HG03066 (cell line): ENCODE measurements at regions not wholly inside any gene's neighbourhood (a gene's known extent, or its start where the extent isn't known, plus 50 kb on each side); places are given as distances from the start of the nearest gene placed in this dataset.
"Not testable (repeated sequence)": the region's sequence is repeated elsewhere in the genome, so short reads cannot be mapped to it uniquely, and the experiment has no call there.

Experiments used
- ATAC-seq: cut with Tn5 transposase; IDR thresholded peaks from one replicate; pipeline ENCODE4 v1.9.1; 2021; ENCODE audit warnings: low read depth; ENCODE audit not compliant: unreplicated experiment

- ATAC-seq: not testable (repeated sequence)
These were observed 577.1 kb downstream of the GOLGA6L6 start for GRCh38 chr15:19964480-19964879.

- no peak for ATAC-seq
These were observed 585.3 kb downstream of the GOLGA6L6 start for GRCh38 chr15:19956124-19956796.

- ATAC-seq: no peak
These were observed 597.2 kb downstream of the GOLGA6L6 start for GRCh38 chr15:19944261-19944888.

- no peak for ATAC-seq
These were observed 598.1 kb downstream of the GOLGA6L6 start for GRCh38 chr15:19943515-19943914.

GRCh38 chr15:19903281-19903680 lies 638.3 kb downstream of the GOLGA6L6 start:
- not testable (repeated sequence) for ATAC-seq

- not testable (repeated sequence) for ATAC-seq
These were observed 639.2 kb downstream of the GOLGA6L6 start for GRCh38 chr15:19902388-19902787.

GRCh38 chr15:19901414-19901813 lies 640.2 kb downstream of the GOLGA6L6 start:
- ATAC-seq: not testable (repeated sequence)

- ATAC-seq: no peak
These were observed 642.4 kb downstream of the GOLGA6L6 start for GRCh38 chr15:19899021-19899824.

GRCh38 chr15:19888811-19889210 lies 652.8 kb downstream of the GOLGA6L6 start:
- not testable (repeated sequence) for ATAC-seq

- ATAC-seq: not testable (repeated sequence)
These were observed 697.5 kb downstream of the GOLGA6L6 start for GRCh38 chr15:19844061-19844460.
